NCI-H2029 (cell line): ENCODE measurements at regions not wholly inside any gene's neighbourhood (a gene's known extent, or its start where the extent isn't known, plus 50 kb on each side); places are given as distances from the start of the nearest gene placed in this dataset.
"Not testable (repeated sequence)": the region's sequence is repeated elsewhere in the genome, so short reads cannot be mapped to it uniquely, and the experiment has no call there.

Experiments used
- DNase-seq: peaks from one replicate; lab custom pipeline; 2025; lab: John Stamatoyannopoulos, UW

GRCh38 chr12:25684070-25684469 is 131.0 kb upstream of the LMNTD1 start:
- DNase-seq, result no peak

- DNase-seq, result no peak
Observed at GRCh38 chr12:25686351-25686750, 133.3 kb upstream of the LMNTD1 start.

- no peak for DNase-seq
Observed at GRCh38 chr12:25687226-25687625, 134.1 kb upstream of the LMNTD1 start.

- DNase-seq, result not testable (repeated sequence)
Observed at GRCh38 chr12:25688851-25689250, 135.8 kb upstream of the LMNTD1 start.

DNA sequence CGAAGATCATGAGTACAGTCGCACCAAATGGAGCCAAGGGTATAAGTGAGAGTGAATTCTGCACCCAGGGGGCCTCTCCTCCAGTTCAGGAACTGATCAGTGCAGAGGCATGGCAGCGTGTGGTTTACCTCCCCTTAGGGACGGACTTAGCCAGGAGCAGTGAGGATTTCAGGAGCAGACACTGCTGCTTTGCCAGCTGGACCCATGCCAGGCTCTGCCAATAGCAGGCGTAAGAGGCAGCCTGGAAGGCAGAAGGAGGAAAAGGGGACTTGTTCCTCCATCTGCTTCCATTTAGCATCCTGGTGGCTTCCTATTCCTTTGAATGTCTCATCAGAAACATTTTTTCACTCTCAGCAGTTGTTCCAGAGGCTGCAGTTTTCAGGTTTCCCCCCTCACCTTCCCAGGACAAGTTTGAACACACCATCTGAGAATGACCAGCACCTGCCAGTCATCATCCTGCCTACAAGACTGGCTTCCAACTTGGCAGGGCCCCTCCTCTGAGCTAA is 137.0 kb upstream of the LMNTD1 start:
- peak; percentile 50 for DNase-seq

DNA sequence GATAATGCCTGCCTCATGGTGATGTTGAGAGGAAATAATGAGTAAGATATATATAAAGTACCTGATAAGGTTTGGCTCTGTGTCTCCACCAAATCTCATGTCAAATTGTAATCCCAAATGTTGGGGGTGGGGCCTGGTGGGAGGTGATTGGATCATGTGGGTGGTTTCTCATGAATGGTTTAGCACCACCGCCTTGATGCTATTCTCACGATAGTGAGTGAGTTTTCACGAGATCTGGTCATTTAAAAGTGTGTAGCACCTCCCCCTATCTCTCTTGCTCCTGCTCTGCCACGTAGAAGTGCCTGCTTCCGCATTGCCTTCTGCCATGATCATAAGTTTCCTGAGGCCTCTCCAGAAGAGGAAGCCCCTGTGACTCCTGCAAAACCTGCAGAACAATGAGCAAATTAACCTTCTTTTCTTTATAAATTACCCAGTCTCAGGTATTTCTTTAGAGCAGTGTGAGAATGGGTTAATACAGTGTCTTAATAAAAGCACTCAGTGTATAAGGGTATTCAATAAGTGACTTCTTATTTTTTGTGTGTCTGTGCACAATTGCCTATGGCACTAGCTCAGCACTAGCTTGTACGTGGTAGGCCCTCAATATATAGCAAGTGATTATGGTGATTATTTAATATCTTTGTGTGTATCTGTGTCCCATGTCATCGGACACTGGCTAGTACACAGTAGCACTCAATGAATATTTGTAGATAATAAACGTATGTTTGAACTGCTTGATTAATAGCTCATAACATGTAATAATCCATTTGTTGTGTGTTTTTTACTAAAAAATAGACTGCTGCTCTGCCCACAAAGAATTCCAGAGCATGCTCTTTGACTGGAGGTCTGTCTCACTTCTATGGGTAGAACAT is 138.1 kb upstream of the LMNTD1 start:
- no peak for DNase-seq

GRCh38 chr12:25691865-25692114 is 138.7 kb upstream of the LMNTD1 start:
- no peak for DNase-seq

DNA sequence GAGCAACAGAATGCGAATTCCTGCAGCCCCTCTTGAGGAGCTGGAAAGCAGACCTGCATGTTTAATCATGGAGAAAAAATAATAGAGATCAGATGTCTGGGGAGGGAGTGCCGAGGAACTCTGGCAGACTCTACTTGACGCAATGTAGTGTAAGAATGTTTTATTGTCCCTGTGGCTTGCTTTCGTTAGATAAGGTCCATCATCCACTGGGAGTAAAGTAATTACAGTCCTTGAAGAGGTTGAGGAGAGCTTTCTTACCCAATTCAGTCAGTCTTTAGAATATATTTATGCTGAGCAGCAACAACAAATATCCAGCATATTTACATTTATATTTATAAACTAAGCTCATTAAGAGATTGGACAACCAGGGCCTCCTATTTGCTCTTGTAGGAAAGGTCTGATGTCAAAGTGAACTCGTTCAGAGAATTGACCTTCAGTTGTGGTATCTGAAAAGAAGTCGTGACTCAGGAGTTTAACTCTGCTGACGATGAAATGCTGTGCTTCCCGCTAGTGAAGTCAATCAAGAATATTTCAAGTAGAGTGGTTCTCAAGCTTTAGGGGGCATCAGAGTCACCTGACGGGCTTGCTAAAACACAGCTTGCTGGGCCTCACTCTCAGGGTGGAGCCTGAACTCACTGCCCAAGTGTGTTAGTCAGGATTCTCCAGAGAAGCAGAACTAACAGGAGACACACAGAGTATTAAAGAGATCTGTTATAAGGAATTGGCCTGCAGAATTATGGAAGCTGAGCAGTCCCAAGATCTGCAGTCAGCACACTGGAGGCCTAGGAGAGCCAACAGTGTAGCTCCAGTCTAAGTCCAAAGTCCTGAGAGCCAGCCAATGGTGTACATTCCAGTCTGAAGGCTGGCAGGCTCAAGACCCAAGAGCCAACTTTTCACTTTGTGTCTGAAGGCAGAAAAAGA is 139.3 kb upstream of the LMNTD1 start:
- DNase-seq, result no peak

- DNase-seq, result no peak
Observed at GRCh38 chr12:25694072-25694471, 141.0 kb upstream of the LMNTD1 start.

- no peak for DNase-seq
Observed at GRCh38 chr12:25695574-25695973, 142.5 kb upstream of the LMNTD1 start.

DNA sequence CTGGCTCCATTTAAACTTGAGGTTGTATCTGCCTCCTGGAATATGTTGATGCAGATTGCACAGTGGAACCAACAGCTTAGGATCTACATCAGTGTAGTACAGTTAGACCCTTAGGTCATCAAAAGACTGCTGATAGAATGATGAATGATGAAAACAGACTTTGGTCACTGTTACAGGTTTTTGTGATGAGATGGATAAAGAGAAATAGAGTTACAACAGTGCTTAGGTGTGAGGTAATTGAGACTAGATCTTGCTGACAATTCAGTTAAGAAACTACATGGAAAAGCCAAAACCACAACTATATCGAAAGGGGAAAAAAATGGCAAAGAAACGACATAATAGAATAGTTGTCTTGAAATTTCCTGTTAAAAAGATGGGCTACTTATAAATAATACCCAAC is 145.7 kb upstream of the LMNTD1 start:
- DNase-seq, result no peak

GRCh38 chr12:25699454-25699853 is 146.4 kb upstream of the LMNTD1 start:
- DNase-seq, result no peak

DNA sequence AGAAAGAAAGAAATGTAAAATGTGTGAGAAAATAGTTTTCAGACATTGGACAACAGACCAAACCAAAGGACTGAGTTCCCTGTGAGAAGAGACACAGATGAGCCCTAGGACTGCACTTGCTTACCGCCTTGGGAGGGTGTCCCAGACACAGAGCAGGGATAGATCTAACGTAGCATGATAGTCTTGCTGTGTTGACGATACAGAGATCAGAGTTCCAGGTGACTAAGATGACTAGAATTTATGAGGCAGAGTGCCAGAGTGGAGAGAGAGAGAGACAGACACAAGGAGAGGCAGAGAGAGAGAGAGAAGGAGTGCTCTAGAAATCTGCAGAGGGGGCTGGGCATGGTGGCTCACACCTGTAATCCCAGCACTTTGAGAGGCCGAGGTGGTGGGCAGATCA is 148.2 kb upstream of the LMNTD1 start:
- no peak for DNase-seq

DNA sequence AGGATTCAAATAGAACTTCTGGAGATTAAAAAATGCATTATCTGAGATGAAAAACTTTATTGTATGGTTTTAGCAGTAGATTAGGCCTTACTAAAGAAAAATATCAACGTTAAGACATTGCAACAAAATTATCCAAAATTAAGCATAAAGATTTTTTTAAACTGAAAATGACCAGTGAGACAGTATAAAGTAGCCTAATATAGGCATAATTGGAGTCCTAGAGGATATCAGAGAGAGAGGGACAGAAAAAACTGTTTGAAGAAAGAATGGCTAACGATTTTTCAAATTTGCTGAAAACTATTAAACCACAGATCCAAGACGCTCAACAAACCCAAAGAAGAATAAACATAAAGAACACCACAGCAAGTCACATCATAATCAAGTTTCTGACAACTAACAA is 149.5 kb upstream of the LMNTD1 start:
- no peak for DNase-seq

DNA sequence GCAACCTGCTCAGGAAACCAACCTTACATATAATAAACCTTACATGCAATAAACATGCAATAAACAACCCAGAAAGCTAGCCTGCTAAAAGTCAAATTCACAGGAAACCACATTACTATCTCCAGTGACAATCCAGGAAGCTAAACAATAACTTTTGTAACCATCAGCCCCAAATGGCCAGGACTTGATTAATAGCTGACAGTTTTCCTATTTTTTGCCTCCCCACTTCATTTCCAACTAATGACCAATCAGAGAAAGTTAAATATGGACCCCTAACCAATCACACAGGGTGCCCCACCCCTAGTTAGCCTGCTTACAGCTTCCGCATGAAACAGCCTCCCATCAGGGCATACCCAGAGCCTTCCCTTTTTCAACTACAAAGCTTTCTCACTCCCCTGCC is 152.2 kb upstream of the LMNTD1 start:
- DNase-seq, result no peak

- DNase-seq, result not testable (repeated sequence)
Observed at GRCh38 chr12:25706646-25707045, 153.6 kb upstream of the LMNTD1 start.

DNA sequence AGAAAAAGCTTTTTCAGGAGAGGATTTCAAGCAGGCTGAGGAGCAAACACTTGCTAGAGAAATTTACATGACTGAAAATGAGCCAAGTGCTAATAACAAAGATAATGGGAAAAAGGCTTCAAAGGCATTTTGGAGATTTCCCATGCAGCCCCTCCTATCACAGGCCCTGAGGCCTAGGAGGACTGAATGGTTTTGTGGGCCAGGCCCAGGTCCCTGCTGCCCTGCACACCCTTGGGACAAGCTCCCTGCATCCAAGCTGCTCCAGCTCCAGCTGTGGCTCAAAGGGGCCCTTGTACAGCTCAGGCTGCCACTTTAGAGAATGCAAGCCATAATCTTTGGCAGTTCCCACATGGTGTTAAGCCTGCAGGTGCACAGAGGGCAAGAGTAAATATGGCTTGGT is 154.0 kb upstream of the LMNTD1 start:
- DNase-seq, result no peak

- no peak for DNase-seq
Observed at GRCh38 chr12:25708661-25709060, 155.6 kb upstream of the LMNTD1 start.

DNA sequence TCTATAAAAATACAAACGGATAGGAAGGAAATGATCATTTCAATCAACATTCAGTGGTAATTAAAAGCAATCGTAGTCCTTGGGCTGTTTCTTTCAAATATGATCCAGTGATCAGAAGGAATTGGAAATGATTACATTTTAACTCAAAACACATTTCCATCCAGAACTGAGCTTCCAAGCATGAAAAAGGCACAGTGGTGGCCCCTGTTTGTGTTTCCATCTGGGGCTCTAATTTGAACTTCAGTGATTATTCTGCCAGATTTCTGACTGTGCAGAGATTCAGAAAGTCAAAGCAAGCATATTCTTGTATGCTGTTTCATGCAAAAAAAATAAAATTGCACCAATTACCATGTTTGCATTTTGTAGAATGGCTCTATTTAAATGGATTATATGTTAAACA is 157.0 kb upstream of the LMNTD1 start:
- DNase-seq, result no peak

DNA sequence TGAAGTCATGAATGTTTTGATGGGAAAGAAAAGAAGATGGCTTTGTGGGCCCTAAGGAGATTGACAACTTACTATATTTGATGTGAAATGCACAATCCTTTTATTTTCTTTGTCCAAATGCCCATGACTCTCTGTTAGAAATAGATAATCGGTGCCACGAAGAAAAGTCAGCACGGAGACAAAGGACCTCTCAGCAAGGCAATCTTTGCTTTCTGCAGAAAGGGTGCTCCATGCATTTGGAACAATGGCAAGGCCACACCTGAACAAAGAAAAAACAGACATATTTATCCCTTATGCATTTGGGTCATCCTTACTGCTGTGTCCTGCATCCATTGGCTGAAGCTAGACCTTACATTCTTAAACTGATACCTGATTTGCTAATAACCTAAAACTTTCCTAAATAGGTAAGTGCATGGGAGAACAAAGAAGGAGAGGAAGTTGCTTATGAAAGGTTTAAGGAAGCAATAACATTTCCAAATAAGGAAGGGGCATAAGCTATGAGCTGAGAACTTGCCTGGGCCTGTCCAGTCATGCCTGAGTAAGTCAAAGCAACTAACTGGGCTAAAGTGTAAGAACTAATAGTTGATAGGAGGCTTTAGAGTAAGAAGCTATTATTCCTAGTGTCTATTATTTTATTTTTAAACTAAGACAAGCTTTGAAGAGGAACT is 158.0 kb upstream of the LMNTD1 start:
- DNase-seq, result not testable (repeated sequence)

- no peak for DNase-seq
Observed at GRCh38 chr12:25712169-25712568, 159.1 kb upstream of the LMNTD1 start.

- DNase-seq, result no peak
Observed at GRCh38 chr12:25713264-25713663, 160.2 kb upstream of the LMNTD1 start.
